GM23338 (cell line): ENCODE measurements at regions not wholly inside any gene's neighbourhood (a gene's known extent, or its start where the extent isn't known, plus 50 kb on each side); places are given as distances from the start of the nearest gene placed in this dataset.

Experiments used
- ATAC-seq: fragments of 200-7000 bp; cut with Tn5 transposase; 3 replicates; pipeline ENCODE4 v1.9.1; 2020
- DNase-seq: peaks from one replicate; pipeline ENCODE4 v3.0.0-alpha.2; 2015; ENCODE audit warnings: low spot score
- H2AFZ ChIP-seq: fragments of 200-600 bp; sonication (generic); 2 replicates; pipeline ENCODE4 v1.8.0; 2016; ENCODE audit warnings: antibody characterized with exemption, mild to moderate bottlenecking, moderate library complexity
- H3F3A ChIP-seq: fragments of 200-600 bp; sonication (generic); replicated peaks from 2 replicates; pipeline ENCODE4 v1.8.0; 2017; ENCODE audit warnings: antibody characterized with exemption, mixed run types, low read depth
- H3K27ac ChIP-seq: fragments of 200-600 bp; sonication (generic); 2 replicates; pipeline ENCODE4 v1.6.1; 2016; ENCODE audit warnings: low read depth
- H3K27me3 ChIP-seq: fragments of 200-600 bp; sonication (generic); 2 replicates; pipeline ENCODE4 v1.8.0; 2016; ENCODE audit warnings: mild to moderate bottlenecking, mixed run types, moderate library complexity; ENCODE audit not compliant: insufficient read depth
- H3K36me3 ChIP-seq: fragments of 200-600 bp; sonication (generic); 2 replicates; pipeline ENCODE4 v1.8.0; 2016; ENCODE audit warnings: mild to moderate bottlenecking; ENCODE audit not compliant: insufficient read depth
- H3K4me1 ChIP-seq: fragments of 200-600 bp; sonication (generic); 2 replicates; pipeline ENCODE4 v1.8.0; 2016; ENCODE audit warnings: mild to moderate bottlenecking, moderate library complexity; ENCODE audit not compliant: insufficient read depth
- H3K4me2 ChIP-seq: fragments of 200-600 bp; sonication (generic); 2 replicates; pipeline ENCODE4 v1.7.1; 2017; ENCODE audit warnings: mixed run types
- H3K4me3 ChIP-seq: fragments of 200-600 bp; sonication (generic); 2 replicates; pipeline ENCODE4 v1.6.1; 2016; ENCODE audit warnings: mixed run types
- H3K79me2 ChIP-seq: fragments of 200-600 bp; sonication (generic); replicated peaks from 2 replicates; pipeline ENCODE4 v1.8.0; 2017; ENCODE audit warnings: mild to moderate bottlenecking; ENCODE audit not compliant: insufficient read depth
- H3K9me2 ChIP-seq: fragments of 200-600 bp; sonication (generic); 2 replicates; pipeline ENCODE4 v1.8.0; 2017; ENCODE audit not compliant: insufficient read depth
- H4K20me1 ChIP-seq: fragments of 200-600 bp; sonication (generic); replicated peaks from 2 replicates; pipeline ENCODE4 v1.8.0; 2017; ENCODE audit warnings: mild to moderate bottlenecking; ENCODE audit not compliant: insufficient read depth
- H3K27ac Mint-ChIP-seq: 2 replicates; pipeline ENCODE4 v1.8.0; 2020; ENCODE audit warnings: inconsistent platforms, mild to moderate bottlenecking, moderate library complexity, mixed read lengths
- H3K27me3 Mint-ChIP-seq: 3 replicates; pipeline ENCODE4 v1.8.0; 2022; ENCODE audit warnings: low read depth, mild to moderate bottlenecking, moderate library complexity, mixed read lengths, inconsistent platforms; ENCODE audit not compliant: insufficient read depth, poor library complexity
- H3K36me3 Mint-ChIP-seq: 3 replicates; pipeline ENCODE4 v1.8.0; 2021; ENCODE audit warnings: low read depth, mild to moderate bottlenecking, inconsistent platforms, moderate library complexity, mixed read lengths
- H3K4me1 Mint-ChIP-seq: 3 replicates; pipeline ENCODE4 v1.8.0; 2020; ENCODE audit warnings: mild to moderate bottlenecking, inconsistent platforms, mixed read lengths
- H3K4me3 Mint-ChIP-seq: 3 replicates; pipeline ENCODE4 v1.8.0; 2021; ENCODE audit warnings: moderate library complexity, mild to moderate bottlenecking, inconsistent platforms, mixed read lengths
- H3K9me3 Mint-ChIP-seq: 3 replicates; pipeline ENCODE4 v1.8.0; 2020; ENCODE audit warnings: moderate library complexity, mild to moderate bottlenecking, inconsistent platforms, mixed read lengths
- CREB1 ChIP-seq: fragments of 250-450 bp; sonication (Bioruptor Pico); IDR thresholded peaks from 2 replicates; pipeline ENCODE4 v1.5.0; 2020; ENCODE audit warnings: low read depth, mild to moderate bottlenecking, moderate library complexity
- EZH2 ChIP-seq: fragments of 200-600 bp; sonication (generic); IDR thresholded peaks from one replicate; pipeline ENCODE4 v1.8.0; 2017; ENCODE audit warnings: antibody characterized with exemption, mild to moderate bottlenecking, low read depth; ENCODE audit not compliant: unreplicated experiment
- EZH2phosphoT487 ChIP-seq: fragments of 200-600 bp; sonication (generic); IDR thresholded peaks from one replicate; pipeline ENCODE4 v1.8.1; 2018; ENCODE audit warnings: antibody characterized with exemption; ENCODE audit not compliant: unreplicated experiment
- JUNB ChIP-seq: IDR thresholded peaks from one replicate; pipeline ENCODE4 v1.6.1; 2016; ENCODE audit warnings: antibody characterized with exemption; ENCODE audit not compliant: unreplicated experiment
- NANOG ChIP-seq: IDR thresholded peaks from 2 replicates; pipeline ENCODE4 v1.6.1; 2016; ENCODE audit warnings: antibody characterized with exemption, borderline replicate concordance
- POLR2AphosphoS5 ChIP-seq: IDR thresholded peaks from 2 replicates; pipeline ENCODE4 v1.6.1; 2016; ENCODE audit warnings: antibody characterized with exemption, low read depth
- STAT1 ChIP-seq: IDR thresholded peaks from one replicate; pipeline ENCODE4 v1.6.1; 2016; ENCODE audit warnings: antibody characterized with exemption; ENCODE audit not compliant: unreplicated experiment
- ZNF114 ChIP-seq: fragments of 250-450 bp; sonication (Bioruptor Pico); IDR thresholded peaks from 2 replicates; pipeline ENCODE4 v1.5.0; 2020; ENCODE audit warnings: mild to moderate bottlenecking, moderate library complexity
- ZNF331 ChIP-seq: fragments of 250-450 bp; sonication (Bioruptor Pico); IDR thresholded peaks from 2 replicates; pipeline ENCODE4 v1.5.0; 2020; ENCODE audit warnings: low read depth, mild to moderate bottlenecking, moderate library complexity
- TF ChIP-seq, protein P1 (sequence below): IDR thresholded peaks from one replicate; pipeline ENCODE4 v1.6.1; 2018; ENCODE audit warnings: antibody characterized with exemption; ENCODE audit not compliant: unreplicated experiment
- TF ChIP-seq, protein P2 (sequence below): IDR thresholded peaks from 2 replicates; pipeline ENCODE4 v1.6.1; 2016; ENCODE audit warnings: antibody characterized with exemption
- TF ChIP-seq, protein P3 (sequence below), 2 experiments: fragments of 200-600 bp in 1 of 2; sonication (generic) in 1 of 2; conservative IDR thresholded peaks; 2 replicates each; pipeline versions ENCODE4 v1.5.1 to v1.6.1; 2016 to 2017; ENCODE audit warnings: antibody characterized with exemption in 2 of 2, low read depth in 2 of 2, mild to moderate bottlenecking in 2 of 2, moderate library complexity in 1 of 2
- TF ChIP-seq, protein P4 (sequence below): fragments of 250-450 bp; sonication (Bioruptor Pico); IDR thresholded peaks from 2 replicates; pipeline ENCODE4 v1.5.0; 2020; ENCODE audit warnings: mild to moderate bottlenecking, moderate library complexity

DNA sequence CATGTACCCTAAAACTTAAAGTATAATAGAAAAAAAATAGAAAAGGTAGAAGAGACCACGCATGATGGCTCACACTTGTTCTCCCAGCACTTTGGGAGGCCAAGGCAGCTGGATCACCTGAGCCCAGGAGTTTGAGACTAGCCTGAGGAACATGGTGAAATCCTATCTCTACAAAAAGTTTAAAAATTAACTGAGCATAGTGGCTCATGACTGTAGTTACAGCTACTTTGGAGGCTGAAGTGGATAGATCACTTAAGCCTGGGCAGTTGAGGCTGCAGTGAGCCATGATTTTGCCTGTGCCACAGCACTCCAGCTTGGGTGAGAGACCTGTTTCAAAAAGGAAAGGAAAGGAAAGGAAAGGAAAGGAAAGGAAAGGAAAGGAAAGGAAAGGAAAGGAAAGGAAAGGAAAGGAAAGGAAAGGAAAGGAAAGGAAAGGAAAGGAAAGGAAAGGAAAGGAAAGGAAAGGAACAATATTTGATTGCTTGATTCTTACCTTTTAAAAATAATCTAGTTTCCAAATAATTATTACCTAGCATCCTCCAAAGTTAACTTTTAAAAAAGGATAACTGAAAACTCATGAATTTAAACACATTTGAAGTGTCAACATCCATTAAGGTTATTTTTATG is 99.9 kb upstream of the PAX6 start:
- H3K27me3 Mint-ChIP-seq, result peaks cover 7% of the 10 kb centered on the region
- H3K9me2 ChIP-seq, result peaks cover 9% of the 10 kb centered on the region; the same call in 1 of the 2 replicates
- H3K9me3 Mint-ChIP-seq, result no peaks in the 10 kb centered on the region; the same call in 2 of the 3 replicates
- no peaks in the 10 kb centered on the region for H4K20me1 ChIP-seq
- H3K27ac Mint-ChIP-seq, result no peak overlapping the region
- no peak overlapping the region for H3K4me3 ChIP-seq
- H3K4me1 ChIP-seq, result no peaks in the 10 kb centered on the region
- H3K36me3 Mint-ChIP-seq, result no peaks in the 10 kb centered on the region
- no peak overlapping the region for H3K4me2 ChIP-seq
- H3K27me3 ChIP-seq, result no peaks in the 10 kb centered on the region
- H3K79me2 ChIP-seq, result no peaks in the 10 kb centered on the region
- no peak for ATAC-seq
- TF ChIP-seq, protein P1, sequence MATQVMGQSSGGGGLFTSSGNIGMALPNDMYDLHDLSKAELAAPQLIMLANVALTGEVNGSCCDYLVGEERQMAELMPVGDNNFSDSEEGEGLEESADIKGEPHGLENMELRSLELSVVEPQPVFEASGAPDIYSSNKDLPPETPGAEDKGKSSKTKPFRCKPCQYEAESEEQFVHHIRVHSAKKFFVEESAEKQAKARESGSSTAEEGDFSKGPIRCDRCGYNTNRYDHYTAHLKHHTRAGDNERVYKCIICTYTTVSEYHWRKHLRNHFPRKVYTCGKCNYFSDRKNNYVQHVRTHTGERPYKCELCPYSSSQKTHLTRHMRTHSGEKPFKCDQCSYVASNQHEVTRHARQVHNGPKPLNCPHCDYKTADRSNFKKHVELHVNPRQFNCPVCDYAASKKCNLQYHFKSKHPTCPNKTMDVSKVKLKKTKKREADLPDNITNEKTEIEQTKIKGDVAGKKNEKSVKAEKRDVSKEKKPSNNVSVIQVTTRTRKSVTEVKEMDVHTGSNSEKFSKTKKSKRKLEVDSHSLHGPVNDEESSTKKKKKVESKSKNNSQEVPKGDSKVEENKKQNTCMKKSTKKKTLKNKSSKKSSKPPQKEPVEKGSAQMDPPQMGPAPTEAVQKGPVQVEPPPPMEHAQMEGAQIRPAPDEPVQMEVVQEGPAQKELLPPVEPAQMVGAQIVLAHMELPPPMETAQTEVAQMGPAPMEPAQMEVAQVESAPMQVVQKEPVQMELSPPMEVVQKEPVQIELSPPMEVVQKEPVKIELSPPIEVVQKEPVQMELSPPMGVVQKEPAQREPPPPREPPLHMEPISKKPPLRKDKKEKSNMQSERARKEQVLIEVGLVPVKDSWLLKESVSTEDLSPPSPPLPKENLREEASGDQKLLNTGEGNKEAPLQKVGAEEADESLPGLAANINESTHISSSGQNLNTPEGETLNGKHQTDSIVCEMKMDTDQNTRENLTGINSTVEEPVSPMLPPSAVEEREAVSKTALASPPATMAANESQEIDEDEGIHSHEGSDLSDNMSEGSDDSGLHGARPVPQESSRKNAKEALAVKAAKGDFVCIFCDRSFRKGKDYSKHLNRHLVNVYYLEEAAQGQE, result no peak
- TF ChIP-seq, protein P2, sequence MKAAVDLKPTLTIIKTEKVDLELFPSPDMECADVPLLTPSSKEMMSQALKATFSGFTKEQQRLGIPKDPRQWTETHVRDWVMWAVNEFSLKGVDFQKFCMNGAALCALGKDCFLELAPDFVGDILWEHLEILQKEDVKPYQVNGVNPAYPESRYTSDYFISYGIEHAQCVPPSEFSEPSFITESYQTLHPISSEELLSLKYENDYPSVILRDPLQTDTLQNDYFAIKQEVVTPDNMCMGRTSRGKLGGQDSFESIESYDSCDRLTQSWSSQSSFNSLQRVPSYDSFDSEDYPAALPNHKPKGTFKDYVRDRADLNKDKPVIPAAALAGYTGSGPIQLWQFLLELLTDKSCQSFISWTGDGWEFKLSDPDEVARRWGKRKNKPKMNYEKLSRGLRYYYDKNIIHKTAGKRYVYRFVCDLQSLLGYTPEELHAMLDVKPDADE, result no peak
- TF ChIP-seq POLR2AphosphoS5 (no peak), EZH2phosphoT487 (no peak), ZNF331 (CRISPR knock-in tag) (no peak), ZNF114 (CRISPR knock-in tag) (no peak), STAT1 (no peak), JUNB (no peak), NANOG (no peak), EZH2 (no peak), CREB1 (CRISPR knock-in tag) (no peak)
- TF ChIP-seq, protein P3, sequence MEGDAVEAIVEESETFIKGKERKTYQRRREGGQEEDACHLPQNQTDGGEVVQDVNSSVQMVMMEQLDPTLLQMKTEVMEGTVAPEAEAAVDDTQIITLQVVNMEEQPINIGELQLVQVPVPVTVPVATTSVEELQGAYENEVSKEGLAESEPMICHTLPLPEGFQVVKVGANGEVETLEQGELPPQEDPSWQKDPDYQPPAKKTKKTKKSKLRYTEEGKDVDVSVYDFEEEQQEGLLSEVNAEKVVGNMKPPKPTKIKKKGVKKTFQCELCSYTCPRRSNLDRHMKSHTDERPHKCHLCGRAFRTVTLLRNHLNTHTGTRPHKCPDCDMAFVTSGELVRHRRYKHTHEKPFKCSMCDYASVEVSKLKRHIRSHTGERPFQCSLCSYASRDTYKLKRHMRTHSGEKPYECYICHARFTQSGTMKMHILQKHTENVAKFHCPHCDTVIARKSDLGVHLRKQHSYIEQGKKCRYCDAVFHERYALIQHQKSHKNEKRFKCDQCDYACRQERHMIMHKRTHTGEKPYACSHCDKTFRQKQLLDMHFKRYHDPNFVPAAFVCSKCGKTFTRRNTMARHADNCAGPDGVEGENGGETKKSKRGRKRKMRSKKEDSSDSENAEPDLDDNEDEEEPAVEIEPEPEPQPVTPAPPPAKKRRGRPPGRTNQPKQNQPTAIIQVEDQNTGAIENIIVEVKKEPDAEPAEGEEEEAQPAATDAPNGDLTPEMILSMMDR (conservative IDR thresholded peaks at IDR 0.05; ENCODE audit: low read depth in 2 of 2), result no peak
- TF ChIP-seq, protein P4, sequence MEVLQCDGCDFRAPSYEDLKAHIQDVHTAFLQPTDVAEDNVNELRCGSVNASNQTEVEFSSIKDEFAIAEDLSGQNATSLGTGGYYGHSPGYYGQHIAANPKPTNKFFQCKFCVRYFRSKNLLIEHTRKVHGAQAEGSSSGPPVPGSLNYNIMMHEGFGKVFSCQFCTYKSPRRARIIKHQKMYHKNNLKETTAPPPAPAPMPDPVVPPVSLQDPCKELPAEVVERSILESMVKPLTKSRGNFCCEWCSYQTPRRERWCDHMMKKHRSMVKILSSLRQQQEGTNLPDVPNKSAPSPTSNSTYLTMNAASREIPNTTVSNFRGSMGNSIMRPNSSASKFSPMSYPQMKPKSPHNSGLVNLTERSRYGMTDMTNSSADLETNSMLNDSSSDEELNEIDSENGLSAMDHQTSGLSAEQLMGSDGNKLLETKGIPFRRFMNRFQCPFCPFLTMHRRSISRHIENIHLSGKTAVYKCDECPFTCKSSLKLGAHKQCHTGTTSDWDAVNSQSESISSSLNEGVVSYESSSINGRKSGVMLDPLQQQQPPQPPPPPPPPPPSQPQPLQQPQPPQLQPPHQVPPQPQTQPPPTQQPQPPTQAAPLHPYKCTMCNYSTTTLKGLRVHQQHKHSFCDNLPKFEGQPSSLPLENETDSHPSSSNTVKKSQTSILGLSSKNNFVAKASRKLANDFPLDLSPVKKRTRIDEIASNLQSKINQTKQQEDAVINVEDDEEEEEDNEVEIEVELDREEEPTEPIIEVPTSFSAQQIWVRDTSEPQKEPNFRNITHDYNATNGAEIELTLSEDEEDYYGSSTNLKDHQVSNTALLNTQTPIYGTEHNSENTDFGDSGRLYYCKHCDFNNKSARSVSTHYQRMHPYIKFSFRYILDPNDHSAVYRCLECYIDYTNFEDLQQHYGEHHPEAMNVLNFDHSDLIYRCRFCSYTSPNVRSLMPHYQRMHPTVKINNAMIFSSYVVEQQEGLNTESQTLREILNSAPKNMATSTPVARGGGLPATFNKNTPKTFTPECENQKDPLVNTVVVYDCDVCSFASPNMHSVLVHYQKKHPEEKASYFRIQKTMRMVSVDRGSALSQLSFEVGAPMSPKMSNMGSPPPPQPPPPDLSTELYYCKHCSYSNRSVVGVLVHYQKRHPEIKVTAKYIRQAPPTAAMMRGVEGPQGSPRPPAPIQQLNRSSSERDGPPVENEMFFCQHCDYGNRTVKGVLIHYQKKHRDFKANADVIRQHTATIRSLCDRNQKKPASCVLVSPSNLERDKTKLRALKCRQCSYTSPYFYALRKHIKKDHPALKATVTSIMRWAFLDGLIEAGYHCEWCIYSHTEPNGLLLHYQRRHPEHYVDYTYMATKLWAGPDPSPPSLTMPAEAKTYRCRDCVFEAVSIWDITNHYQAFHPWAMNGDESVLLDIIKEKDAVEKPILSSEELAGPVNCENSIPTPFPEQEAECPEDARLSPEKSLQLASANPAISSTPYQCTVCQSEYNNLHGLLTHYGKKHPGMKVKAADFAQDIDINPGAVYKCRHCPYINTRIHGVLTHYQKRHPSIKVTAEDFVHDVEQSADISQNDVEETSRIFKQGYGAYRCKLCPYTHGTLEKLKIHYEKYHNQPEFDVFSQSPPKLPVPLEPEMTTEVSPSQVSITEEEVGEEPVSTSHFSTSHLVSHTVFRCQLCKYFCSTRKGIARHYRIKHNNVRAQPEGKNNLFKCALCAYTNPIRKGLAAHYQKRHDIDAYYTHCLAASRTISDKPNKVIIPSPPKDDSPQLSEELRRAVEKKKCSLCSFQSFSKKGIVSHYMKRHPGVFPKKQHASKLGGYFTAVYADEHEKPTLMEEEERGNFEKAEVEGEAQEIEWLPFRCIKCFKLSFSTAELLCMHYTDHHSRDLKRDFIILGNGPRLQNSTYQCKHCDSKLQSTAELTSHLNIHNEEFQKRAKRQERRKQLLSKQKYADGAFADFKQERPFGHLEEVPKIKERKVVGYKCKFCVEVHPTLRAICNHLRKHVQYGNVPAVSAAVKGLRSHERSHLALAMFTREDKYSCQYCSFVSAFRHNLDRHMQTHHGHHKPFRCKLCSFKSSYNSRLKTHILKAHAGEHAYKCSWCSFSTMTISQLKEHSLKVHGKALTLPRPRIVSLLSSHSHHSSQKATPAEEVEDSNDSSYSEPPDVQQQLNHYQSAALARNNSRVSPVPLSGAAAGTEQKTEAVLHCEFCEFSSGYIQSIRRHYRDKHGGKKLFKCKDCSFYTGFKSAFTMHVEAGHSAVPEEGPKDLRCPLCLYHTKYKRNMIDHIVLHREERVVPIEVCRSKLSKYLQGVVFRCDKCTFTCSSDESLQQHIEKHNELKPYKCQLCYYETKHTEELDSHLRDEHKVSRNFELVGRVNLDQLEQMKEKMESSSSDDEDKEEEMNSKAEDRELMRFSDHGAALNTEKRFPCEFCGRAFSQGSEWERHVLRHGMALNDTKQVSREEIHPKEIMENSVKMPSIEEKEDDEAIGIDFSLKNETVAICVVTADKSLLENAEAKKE (CRISPR knock-in tag), result no peak
- H3F3A ChIP-seq, result no peaks in the 10 kb centered on the region
- no peaks in the 10 kb centered on the region for H3K4me1 Mint-ChIP-seq
- H3K4me3 Mint-ChIP-seq, result no peak overlapping the region
- H2AFZ ChIP-seq, result no peak overlapping the region
- H3K36me3 ChIP-seq, result no peaks in the 10 kb centered on the region
- DNase-seq, result no peak
- no peak overlapping the region for H3K27ac ChIP-seq
